Neural crest cell (in vitro differentiated cells): ENCODE measurements at regions not wholly inside any gene's neighbourhood (a gene's known extent, or its start where the extent isn't known, plus 50 kb on each side); places are given as distances from the start of the nearest gene placed in this dataset.

Experiments used
- DNase-seq: peaks from one replicate; pipeline ENCODE4 v3.0.0; 2021; ENCODE audit warnings: low read depth, mixed read lengths, low spot score
- H3K27ac Mint-ChIP-seq: one replicate; pipeline ENCODE4 v1.8.0; 2021; ENCODE audit warnings: mild to moderate bottlenecking, mixed read lengths; ENCODE audit not compliant: unreplicated experiment
- H3K27me3 Mint-ChIP-seq: 2 replicates; pipeline ENCODE4 v1.8.0; 2021; ENCODE audit warnings: low read depth, mild to moderate bottlenecking, mixed read lengths
- H3K36me3 Mint-ChIP-seq: 2 replicates; pipeline ENCODE4 v1.8.0; 2021; ENCODE audit warnings: low read depth, mild to moderate bottlenecking, mixed read lengths
- H3K4me1 Mint-ChIP-seq: 2 replicates; pipeline ENCODE4 v1.8.0; 2021; ENCODE audit warnings: mixed read lengths
- H3K4me3 Mint-ChIP-seq: one replicate; pipeline ENCODE4 v1.8.0; 2021; ENCODE audit warnings: mild to moderate bottlenecking, mixed read lengths
- H3K9me3 Mint-ChIP-seq: 2 replicates; pipeline ENCODE4 v1.8.0; 2021; ENCODE audit warnings: mixed read lengths
- CTCF ChIP-seq: fragments of 200-600 bp; sonication (generic); conservative IDR thresholded peaks from 2 replicates; pipeline ENCODE4 v1.5.0; 2021; ENCODE audit warnings: antibody characterized with exemption, mild to moderate bottlenecking

DNA sequence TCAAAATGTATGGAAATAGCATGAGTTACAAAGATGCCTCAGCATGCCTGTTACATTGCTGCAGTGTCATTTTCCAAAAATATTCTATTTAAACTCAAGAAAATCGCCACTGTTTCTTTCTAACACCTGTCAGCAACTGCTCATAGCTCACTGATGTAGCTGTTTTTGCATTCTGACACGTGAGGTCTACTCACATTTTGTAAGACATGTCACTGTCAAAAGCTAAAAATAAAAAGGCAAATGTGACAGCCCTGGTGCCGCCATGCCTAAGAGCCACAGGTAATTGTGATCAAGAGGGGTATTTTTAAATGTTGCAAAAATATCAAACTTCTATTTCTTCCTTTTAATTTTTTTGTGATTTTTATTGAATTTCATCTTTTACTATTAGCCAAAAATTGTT lies 556.2 kb upstream of the TMPRSS15 start:
- Mint-ChIP-seq H3K27ac (no peak overlapping the region), H3K4me1 (no peaks in the 10 kb centered on the region), H3K4me3 (no peak overlapping the region), H3K36me3 (no peaks in the 10 kb centered on the region), H3K9me3 (no peaks in the 10 kb centered on the region), H3K27me3 (no peaks in the 10 kb centered on the region)
- no peak for TF ChIP-seq CTCF
- DNase-seq, result no peak

- no peaks in the 10 kb centered on the region for H3K9me3 Mint-ChIP-seq
- no peaks in the 10 kb centered on the region for H3K36me3 Mint-ChIP-seq
- H3K4me1 Mint-ChIP-seq, result no peaks in the 10 kb centered on the region
- H3K27ac Mint-ChIP-seq, result no peak overlapping the region
- no peaks in the 10 kb centered on the region for H3K27me3 Mint-ChIP-seq
- DNase-seq, result no peak
- no peak for TF ChIP-seq CTCF
- no peak overlapping the region for H3K4me3 Mint-ChIP-seq
Measured at GRCh38 chr21:18960306-18960705, 556.7 kb upstream of the TMPRSS15 start.

GRCh38 chr21:18970416-18970815 lies 566.8 kb upstream of the TMPRSS15 start:
- H3K4me1 Mint-ChIP-seq, result no peaks in the 10 kb centered on the region
- peaks cover 3% of the 10 kb centered on the region for H3K9me3 Mint-ChIP-seq
- H3K27ac Mint-ChIP-seq, result no peak overlapping the region
- no peaks in the 10 kb centered on the region for H3K27me3 Mint-ChIP-seq
- no peaks in the 10 kb centered on the region for H3K36me3 Mint-ChIP-seq
- H3K4me3 Mint-ChIP-seq, result no peak overlapping the region
- no peak for DNase-seq
- no peak for TF ChIP-seq CTCF

GRCh38 chr21:18970941-18971340 lies 567.4 kb upstream of the TMPRSS15 start:
- Mint-ChIP-seq H3K36me3 (no peaks in the 10 kb centered on the region), H3K27me3 (no peaks in the 10 kb centered on the region), H3K9me3 (peaks cover 7% of the 10 kb centered on the region)

GRCh38 chr21:18985584-18985983 lies 582.0 kb upstream of the TMPRSS15 start:
- no peak overlapping the region for H3K4me3 Mint-ChIP-seq
- H3K9me3 Mint-ChIP-seq, result peaks cover 9% of the 10 kb centered on the region
- no peak overlapping the region for H3K27ac Mint-ChIP-seq
- peaks cover 3% of the 10 kb centered on the region for H3K36me3 Mint-ChIP-seq
- H3K4me1 Mint-ChIP-seq, result no peaks in the 10 kb centered on the region
- TF ChIP-seq CTCF, result no peak
- no peak for DNase-seq
- no peaks in the 10 kb centered on the region for H3K27me3 Mint-ChIP-seq

More at GRCh38 chr21:18970941-18971340, 567.4 kb upstream of the TMPRSS15 start:
- H3K27ac Mint-ChIP-seq, result no peak overlapping the region
- H3K4me1 Mint-ChIP-seq, result no peaks in the 10 kb centered on the region
- no peak overlapping the region for H3K4me3 Mint-ChIP-seq
- TF ChIP-seq CTCF, result no peak
- DNase-seq, result no peak

GRCh38 chr21:18986197-18986596 lies 582.6 kb upstream of the TMPRSS15 start:
- peaks cover 3% of the 10 kb centered on the region for H3K36me3 Mint-ChIP-seq
- H3K4me1 Mint-ChIP-seq, result no peaks in the 10 kb centered on the region
- no peak for TF ChIP-seq CTCF
- no peaks in the 10 kb centered on the region for H3K27me3 Mint-ChIP-seq
- peaks cover 9% of the 10 kb centered on the region for H3K9me3 Mint-ChIP-seq
- DNase-seq, result no peak
- H3K4me3 Mint-ChIP-seq, result no peak overlapping the region
- H3K27ac Mint-ChIP-seq, result no peak overlapping the region
